Epithelial cell of esophagus (primary cell): ENCODE measurements at regions not wholly inside any gene's neighbourhood (a gene's known extent, or its start where the extent isn't known, plus 50 kb on each side); places are given as distances from the start of the nearest gene placed in this dataset.

Experiments
- DNase-seq: peaks from one replicate; pipeline ENCODE4 v3.0.0; 2010; ENCODE audit warnings: low read depth
- H3K4me3 ChIP-seq: 2 replicates; pipeline ENCODE4 v1.5.1; 2011; ENCODE audit warnings: mild to moderate bottlenecking, low read length, control low read depth
- CTCF ChIP-seq: IDR thresholded peaks from 2 replicates; pipeline ENCODE4 v1.5.1; 2011; ENCODE audit warnings: low read depth, mild to moderate bottlenecking, low read length, control low read depth, inconsistent platforms; ENCODE audit not compliant: insufficient read depth; ENCODE audit errors: missing control alignments

GRCh38 chr7:50214771-50215170 is 89.7 kb upstream of the IKZF1 start:
- no peak overlapping the region for H3K4me3 ChIP-seq
- no peak for DNase-seq
- no peak for TF ChIP-seq CTCF

GRCh38 chr7:50214126-50214670 is 90.3 kb upstream of the IKZF1 start:
- DNase-seq: no peak

GRCh38 chr7:50213622-50214017 is 90.9 kb upstream of the IKZF1 start:
- DNase-seq: no peak
- no peak overlapping the region for H3K4me3 ChIP-seq
- TF ChIP-seq CTCF: no peak

More at GRCh38 chr7:50214126-50214670, 90.3 kb upstream of the IKZF1 start:
- no peak overlapping the region for H3K4me3 ChIP-seq
- no peak for TF ChIP-seq CTCF

GRCh38 chr7:50212666-50213621 is 91.6 kb upstream of the IKZF1 start:
- TF ChIP-seq CTCF: no peak
- no peak for DNase-seq
- no peak overlapping the region for H3K4me3 ChIP-seq

GRCh38 chr7:50212016-50212325 is 92.5 kb upstream of the IKZF1 start:
- DNase-seq: no peak
- H3K4me3 ChIP-seq: no peak overlapping the region
- no peak for TF ChIP-seq CTCF

GRCh38 chr7:50211130-50212015 is 93.1 kb upstream of the IKZF1 start:
- no peak for TF ChIP-seq CTCF

More at GRCh38 chr7:50211130-50212015, 93.1 kb upstream of the IKZF1 start:
- DNase-seq: no peak
- H3K4me3 ChIP-seq: no peak overlapping the region
